BLaER1 (cell line): ENCODE measurements at regions not wholly inside any gene's neighbourhood (a gene's known extent, or its start where the extent isn't known, plus 50 kb on each side); places are given as distances from the start of the nearest gene placed in this dataset.
A peak's percentile ranks its signal among the peaks of the same experiment; 100 is the strongest.
"Not testable (repeated sequence)": the region's sequence is repeated elsewhere in the genome, so short reads cannot be mapped to it uniquely, and the experiment has no call there.

Experiments used
- H3K27ac ChIP-seq: shearing (Covaris generic); formaldehyde crosslinking; 2 replicates; pipeline ENCODE4 v1.8.1; 2022
- H3K27me3 ChIP-seq: shearing (Covaris generic); formaldehyde crosslinking; 2 replicates; pipeline ENCODE4 v1.8.1; 2022
- H3K36me3 ChIP-seq: shearing (Covaris generic); formaldehyde crosslinking; 2 replicates; pipeline ENCODE4 v1.8.1; 2022
- H3K4me1 ChIP-seq: shearing (Covaris generic); formaldehyde crosslinking; 2 replicates; pipeline ENCODE4 v1.8.1; 2022
- H3K4me2 ChIP-seq: shearing (Covaris generic); formaldehyde crosslinking; 2 replicates; pipeline ENCODE4 v1.8.1; 2022
- H3K4me3 ChIP-seq: shearing (Covaris generic); formaldehyde crosslinking; 2 replicates; pipeline ENCODE4 v1.8.1; 2022
- H3K9ac ChIP-seq: shearing (Covaris generic); formaldehyde crosslinking; 2 replicates; pipeline ENCODE4 v1.8.1; 2022
- H3K9me3 ChIP-seq: shearing (Covaris generic); formaldehyde crosslinking; 2 replicates; pipeline ENCODE4 v1.8.1; 2022
- H4K20me1 ChIP-seq: shearing (Covaris generic); formaldehyde crosslinking; 2 replicates; pipeline ENCODE4 v1.8.1; 2022
- Cebpa-rat ChIP-seq: shearing (Covaris generic); IDR thresholded peaks from 2 replicates; pipeline ENCODE4 v1.8.1; 2022

DNA sequence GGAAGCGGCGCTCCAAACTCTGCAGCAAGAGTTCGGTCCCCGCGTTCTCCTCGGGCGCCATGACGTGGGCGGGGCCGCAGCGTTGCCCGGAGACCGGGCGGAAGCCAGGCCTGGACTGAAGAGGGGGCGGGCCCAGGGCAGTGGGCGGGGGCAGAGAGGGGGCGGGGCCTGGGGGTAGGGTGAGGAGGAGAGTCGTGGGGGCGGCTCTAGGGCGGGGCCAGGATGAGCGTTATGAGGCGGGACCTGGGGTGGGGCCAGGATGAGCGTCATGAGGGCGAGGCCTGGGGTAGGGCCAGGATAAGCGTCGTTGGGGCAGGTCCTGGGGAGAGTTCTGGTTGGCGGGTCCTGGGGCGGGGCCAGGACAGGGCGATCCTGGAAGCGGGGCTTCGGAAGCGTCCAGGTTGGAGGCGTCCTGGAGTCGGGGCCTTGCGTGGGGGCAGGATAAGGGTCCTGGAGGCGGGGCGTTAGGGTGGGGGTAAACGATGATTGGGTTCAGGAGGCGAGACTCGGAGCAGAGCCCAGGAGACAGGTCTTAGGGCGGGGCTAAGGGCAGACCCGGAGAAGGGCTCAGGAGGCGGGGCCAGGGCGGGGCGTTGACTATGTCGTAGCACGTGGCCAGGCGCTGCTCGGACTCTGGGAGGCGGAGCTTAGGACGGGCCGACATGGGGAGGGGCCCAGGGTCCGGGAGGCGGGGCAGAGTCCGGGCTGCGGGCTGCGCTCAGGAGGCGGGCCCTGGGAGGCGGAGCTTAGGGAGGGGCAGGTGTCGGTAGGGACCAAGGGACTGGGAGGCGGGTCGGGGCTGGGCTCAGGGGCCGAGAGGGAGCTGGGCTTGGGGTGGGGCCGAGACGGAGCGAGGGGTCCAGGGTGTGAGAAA is 131.1 kb upstream of the ALDH3B2 start:
- Histone ChIP-seq H3K4me2 (peak overlapping the region; percentile 89), H3K4me1 (peaks cover 46% of the 10 kb centered on the region), H3K9ac (peak overlapping the region; percentile 83), H3K4me3 (peak overlapping the region; percentile 80), H3K27ac (peak overlapping the region; percentile 81)
- not testable (repeated sequence) for H3K9me3 ChIP-seq, H4K20me1 ChIP-seq, H3K27me3 ChIP-seq, H3K36me3 ChIP-seq

DNA sequence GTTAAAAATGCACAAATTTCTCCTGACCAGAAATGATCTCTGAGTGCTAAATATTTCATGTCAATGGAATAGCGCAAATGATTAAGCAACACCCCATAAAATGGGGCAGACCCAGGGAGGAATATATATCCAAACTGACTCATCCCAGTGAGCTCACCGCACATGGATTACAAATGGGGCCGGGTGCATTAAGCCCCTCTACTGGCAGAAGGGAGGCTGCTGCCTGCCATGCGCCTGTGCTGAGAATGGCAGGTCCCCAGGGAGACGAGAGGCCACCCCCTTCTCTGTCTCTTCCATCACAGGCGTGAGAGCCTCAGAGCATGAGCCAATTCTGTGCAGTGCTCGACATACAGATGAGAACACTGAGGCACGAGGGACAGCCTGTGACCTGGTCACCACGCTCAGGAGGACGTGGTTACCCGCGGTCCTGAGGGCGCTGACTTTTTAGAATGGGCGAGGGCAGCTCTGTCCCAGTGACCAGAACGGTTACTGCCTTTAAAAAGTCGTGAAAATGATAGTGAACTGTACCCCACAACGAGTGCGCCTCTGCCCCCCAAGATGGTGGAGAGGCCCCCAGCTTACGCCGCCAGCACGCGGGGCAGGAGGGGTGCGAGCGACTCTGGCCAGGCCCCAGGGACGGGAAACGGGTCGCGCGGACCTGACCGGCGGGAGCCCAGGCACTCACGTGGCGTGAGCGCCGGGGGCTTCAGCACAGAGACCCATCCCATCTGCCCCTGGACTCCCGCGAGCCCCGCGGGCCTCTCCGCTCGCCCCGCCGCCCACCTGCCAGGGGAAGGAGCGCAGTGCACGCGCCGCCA is 130.2 kb upstream of the ALDH3B2 start:
- H3K36me3 ChIP-seq, result not testable (repeated sequence)
- Histone ChIP-seq H3K4me1 (peaks cover 52% of the 10 kb centered on the region), H3K4me2 (peak overlapping the region; percentile 89)

DNA sequence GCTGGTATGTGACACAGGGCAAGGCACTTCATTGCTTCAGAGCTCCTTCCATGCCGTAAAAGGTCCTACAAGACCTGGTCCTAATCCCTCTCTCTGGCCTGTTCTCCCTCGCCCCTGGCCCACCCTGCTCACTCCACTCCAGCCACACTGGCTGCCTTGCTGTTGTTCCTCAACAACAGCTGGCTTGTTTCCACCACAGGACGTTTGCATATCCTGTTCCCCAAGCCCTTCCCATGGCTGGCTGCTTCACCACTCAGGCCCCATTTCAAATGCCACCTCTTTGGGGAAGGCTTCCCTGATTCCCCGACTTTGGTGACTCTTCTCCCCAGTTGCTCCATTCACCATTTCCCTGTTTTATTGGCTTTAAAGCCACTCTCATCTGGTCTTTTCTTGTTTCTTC is 129.1 kb upstream of the ALDH3B2 start:
- Histone ChIP-seq H3K4me1 (peaks cover 52% of the 10 kb centered on the region), H3K4me2 (peak overlapping the region; percentile 89)
- H3K27me3 ChIP-seq, H3K9me3 ChIP-seq, H4K20me1 ChIP-seq, H3K9ac ChIP-seq, H3K4me3 ChIP-seq, H3K36me3 ChIP-seq, H3K27ac ChIP-seq: not testable (repeated sequence)

More for the DNA sequence above, 130.2 kb upstream of the ALDH3B2 start:
- Histone ChIP-seq H3K27ac (peak overlapping the region; percentile 81), H3K9ac (peak overlapping the region; percentile 83), H3K4me3 (peak overlapping the region; percentile 80)
- not testable (repeated sequence) for H3K27me3 ChIP-seq, H4K20me1 ChIP-seq, H3K9me3 ChIP-seq

DNA sequence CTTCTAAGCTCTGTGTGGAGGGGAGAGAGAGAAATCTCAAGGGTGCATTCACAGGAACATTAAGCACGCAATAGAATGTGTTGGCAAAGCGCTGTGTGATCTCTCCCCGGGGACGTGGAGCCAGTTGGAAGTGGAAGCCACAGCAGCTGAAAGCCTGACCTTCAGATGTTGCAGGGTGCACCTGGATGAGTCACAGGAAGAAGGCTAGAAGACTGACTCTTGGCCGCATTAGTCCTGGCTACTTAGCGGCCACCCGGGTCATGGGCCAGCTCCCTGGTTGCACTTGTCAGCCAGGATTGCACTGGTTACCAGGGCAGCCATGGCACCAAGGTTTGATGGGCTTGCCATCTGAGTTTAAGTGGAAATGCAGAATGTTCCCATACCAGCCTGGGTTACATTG is 128.6 kb upstream of the ALDH3B2 start:
- Histone ChIP-seq H3K4me1 (peaks cover 52% of the 10 kb centered on the region), H3K4me2 (peak overlapping the region; percentile 89)
- H3K9me3 ChIP-seq, H3K27ac ChIP-seq, H4K20me1 ChIP-seq, H3K4me3 ChIP-seq, H3K9ac ChIP-seq, H3K27me3 ChIP-seq, H3K36me3 ChIP-seq: not testable (repeated sequence)

DNA sequence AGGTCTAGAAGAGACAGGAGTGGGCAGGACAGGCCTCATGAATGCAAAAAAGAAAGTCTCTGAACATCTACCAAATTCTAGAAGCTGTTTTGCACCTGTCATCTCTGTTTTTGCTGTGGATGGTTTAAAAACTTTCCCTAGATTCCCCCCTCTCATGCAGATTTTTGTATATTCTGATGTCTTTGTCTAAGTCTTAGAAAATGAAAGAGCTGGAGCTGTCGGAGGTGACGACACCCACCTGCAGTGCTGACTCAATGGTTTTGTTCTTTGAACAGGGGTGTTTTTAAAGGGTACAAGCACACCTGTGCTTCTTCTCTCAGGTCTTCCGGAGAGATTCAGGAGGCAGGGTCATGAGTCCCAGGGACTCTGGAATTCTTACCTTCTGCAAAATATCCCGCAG is 128.2 kb upstream of the ALDH3B2 start:
- not testable (repeated sequence) for H3K4me3 ChIP-seq, H3K27ac ChIP-seq, H3K9ac ChIP-seq, H4K20me1 ChIP-seq, H3K9me3 ChIP-seq, H3K27me3 ChIP-seq, H3K36me3 ChIP-seq
- H3K4me1 ChIP-seq, result peaks cover 52% of the 10 kb centered on the region
- peak overlapping the region; percentile 89 for H3K4me2 ChIP-seq

DNA sequence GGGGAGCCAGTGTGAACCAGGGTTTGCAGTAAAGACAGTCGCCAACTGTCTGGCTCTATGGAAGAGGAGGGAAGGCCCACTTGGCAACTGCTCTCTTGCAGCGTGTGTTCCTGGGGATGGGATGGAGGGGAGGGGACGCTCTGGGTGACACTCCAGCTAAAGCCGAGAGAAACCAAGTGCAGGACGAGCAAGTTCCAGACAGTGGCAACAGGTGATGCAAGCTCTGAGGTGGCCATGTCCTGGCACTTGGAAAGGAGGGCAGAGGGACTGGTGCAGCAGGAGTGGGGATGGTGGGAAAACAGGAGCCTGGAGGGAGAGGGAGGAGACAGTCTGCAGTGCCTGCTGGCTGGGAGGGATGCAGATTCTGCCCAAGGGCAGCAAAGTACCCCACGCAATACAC is 127.0 kb upstream of the ALDH3B2 start:
- peak overlapping the region; percentile 77 for H3K4me2 ChIP-seq
- peak overlapping the region; percentile 78; the same call in 1 of the 2 replicates for H3K27ac ChIP-seq
- 0 out of 2 replicates have a peak overlapping the region, but pooled peaks have one; percentile 2 for H3K4me3 ChIP-seq
- H4K20me1 ChIP-seq, H3K9ac ChIP-seq, H3K36me3 ChIP-seq, H3K27me3 ChIP-seq, H3K9me3 ChIP-seq: not testable (repeated sequence)
- H3K4me1 ChIP-seq, result peaks cover 50% of the 10 kb centered on the region

DNA sequence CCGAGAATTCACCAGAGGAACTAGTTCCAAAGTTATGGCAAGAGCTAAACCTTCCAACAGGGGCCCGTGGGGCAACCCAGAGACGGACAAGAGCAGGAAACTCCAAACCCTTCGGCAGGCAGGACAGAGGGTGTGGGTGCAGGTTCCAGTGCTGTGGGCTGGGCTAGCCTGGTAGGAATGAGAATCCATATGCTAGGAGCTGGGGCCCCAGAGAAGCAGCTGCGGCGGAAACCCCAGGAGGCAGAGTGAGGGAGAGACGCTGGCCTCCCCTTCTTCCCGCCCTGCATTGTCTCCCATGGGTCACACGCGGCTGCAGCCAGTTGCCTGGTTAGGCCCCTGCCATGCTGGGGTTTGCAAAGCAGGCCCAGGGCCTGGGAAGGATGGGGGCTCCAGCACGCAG is 126.2 kb upstream of the ALDH3B2 start:
- not testable (repeated sequence) for H3K36me3 ChIP-seq, H3K9me3 ChIP-seq, H3K27me3 ChIP-seq, H4K20me1 ChIP-seq, H3K4me3 ChIP-seq
- Histone ChIP-seq H3K27ac (peak overlapping the region; percentile 78), H3K4me1 (peaks cover 48% of the 10 kb centered on the region), H3K4me2 (peak overlapping the region; percentile 77), H3K9ac (peak overlapping the region; percentile 57; the same call in 1 of the 2 replicates)

DNA sequence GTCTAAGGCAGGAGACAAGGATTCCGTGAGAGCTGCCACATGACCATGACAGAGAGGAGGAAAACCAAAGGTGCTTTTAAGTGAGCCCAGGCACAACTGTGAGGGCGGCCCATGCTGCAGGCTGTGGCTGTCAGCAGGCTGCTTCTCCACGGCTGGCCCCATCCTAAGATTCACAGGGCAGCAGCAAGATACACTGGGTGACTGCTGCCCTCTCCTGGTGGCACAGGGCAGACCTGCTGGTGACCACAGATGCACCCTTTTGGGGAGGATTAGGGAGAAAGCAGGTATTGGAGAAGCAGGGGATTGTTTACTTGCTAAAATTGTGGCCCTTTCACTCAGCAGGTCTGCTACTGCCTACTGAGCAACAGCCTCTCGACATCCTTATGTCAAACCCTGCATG is 125.4 kb upstream of the ALDH3B2 start:
- Histone ChIP-seq H3K4me1 (peaks cover 48% of the 10 kb centered on the region), H3K4me2 (0 out of 2 replicates have a peak overlapping the region, but pooled peaks have one; percentile 77)
- H3K27ac ChIP-seq, H3K9ac ChIP-seq, H3K27me3 ChIP-seq, H3K36me3 ChIP-seq, H3K4me3 ChIP-seq, H3K9me3 ChIP-seq, H4K20me1 ChIP-seq: not testable (repeated sequence)

DNA sequence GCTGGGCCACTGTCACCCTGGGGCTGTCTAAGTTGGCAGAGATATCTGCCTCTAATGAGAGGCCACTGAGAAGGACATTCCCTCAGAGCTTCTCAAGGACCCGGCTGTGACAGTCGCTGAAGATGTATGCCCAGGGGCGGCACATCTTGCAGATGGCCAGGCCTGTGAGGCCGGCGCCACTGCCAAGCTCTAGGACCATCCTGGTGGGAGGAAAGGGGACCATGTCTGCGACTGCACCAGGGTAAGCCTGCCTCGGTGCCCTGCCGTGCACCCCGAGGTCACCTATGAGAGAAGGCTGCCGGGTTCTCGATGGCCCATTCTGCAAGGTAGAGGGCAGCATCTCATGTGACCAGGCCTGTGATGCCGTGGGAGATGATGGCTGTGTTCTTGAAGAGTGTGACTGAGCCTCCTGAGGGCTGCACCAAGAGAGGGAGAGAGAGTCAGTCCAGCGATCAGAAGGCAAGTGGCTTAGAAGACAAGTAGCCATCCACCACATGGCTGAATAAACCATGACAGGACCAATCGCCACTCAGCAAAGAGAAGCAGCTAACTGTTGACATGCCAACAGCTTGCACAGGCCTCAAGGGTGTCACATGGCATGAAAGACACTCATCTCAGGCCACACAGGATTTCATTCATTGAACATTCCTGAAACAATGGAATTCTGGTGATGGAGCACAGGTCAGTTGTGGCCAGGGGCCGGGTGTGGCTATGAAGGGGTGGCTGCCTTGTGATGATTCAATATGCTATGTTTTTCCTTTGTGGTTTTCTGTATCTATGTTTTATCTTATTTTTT is 123.5 kb upstream of the ALDH3B2 start:
- not testable (repeated sequence) for H3K9me3 ChIP-seq, H3K4me2 ChIP-seq, H3K9ac ChIP-seq, H3K4me3 ChIP-seq, H4K20me1 ChIP-seq, H3K27ac ChIP-seq, H3K36me3 ChIP-seq, H3K27me3 ChIP-seq
- peaks cover 29% of the 10 kb centered on the region for H3K4me1 ChIP-seq

DNA sequence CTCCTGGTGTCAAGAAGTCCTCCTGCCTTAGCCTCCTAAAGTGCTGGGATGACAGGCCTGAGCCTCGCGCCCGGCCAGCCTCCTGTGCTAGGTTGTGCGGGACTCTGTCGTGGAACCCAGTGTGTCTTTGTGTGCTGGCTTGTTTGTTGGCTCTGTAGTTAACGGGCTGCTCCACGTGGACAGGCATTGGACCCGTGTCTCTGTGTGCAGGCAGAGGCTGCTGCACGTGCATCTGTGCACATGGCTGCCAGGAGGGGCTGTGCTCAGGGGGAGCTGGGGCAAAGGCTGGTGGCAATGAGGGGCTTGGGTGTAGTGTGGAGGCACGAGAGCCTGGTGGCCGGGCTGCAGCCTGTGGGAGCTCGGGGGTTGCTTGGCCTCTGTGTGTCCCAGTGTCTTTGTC is 121.3 kb upstream of the ALDH3B2 start:
- no peaks in the 10 kb centered on the region for H3K9me3 ChIP-seq
- TF ChIP-seq Cebpa-rat, result no peak
- H3K36me3 ChIP-seq, result no peaks in the 10 kb centered on the region
- H3K4me1 ChIP-seq, result peaks cover 12% of the 10 kb centered on the region
- H3K27ac ChIP-seq, result no peak overlapping the region
- H3K4me2 ChIP-seq, result no peak overlapping the region
- no peaks in the 10 kb centered on the region for H4K20me1 ChIP-seq
- no peaks in the 10 kb centered on the region for H3K27me3 ChIP-seq
- no peak overlapping the region for H3K9ac ChIP-seq
- H3K4me3 ChIP-seq, result no peak overlapping the region

DNA sequence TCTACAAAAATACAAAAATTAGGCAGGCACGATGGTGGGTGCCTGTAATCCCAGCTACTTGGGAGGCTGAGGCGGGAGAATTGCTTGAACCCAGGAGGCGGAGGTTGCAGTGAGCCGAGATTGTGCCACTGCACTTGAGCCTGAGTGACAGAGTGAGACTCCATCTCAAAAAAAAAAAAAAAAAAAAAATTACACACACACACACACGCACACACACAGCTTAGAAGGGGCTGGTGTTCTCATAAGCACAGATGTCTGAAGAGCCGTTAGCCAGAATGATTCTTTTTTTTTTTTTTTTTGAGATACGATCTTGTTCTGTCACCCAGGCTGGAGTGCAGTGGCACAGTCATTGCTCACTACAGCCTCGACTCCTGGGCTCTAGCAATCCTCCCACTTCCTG is 119.3 kb upstream of the ALDH3B2 start:
- H3K4me1 ChIP-seq, H3K36me3 ChIP-seq, H3K27ac ChIP-seq, H3K9me3 ChIP-seq, H3K4me2 ChIP-seq, H3K9ac ChIP-seq, H3K4me3 ChIP-seq, H3K27me3 ChIP-seq, H4K20me1 ChIP-seq: not testable (repeated sequence)

DNA sequence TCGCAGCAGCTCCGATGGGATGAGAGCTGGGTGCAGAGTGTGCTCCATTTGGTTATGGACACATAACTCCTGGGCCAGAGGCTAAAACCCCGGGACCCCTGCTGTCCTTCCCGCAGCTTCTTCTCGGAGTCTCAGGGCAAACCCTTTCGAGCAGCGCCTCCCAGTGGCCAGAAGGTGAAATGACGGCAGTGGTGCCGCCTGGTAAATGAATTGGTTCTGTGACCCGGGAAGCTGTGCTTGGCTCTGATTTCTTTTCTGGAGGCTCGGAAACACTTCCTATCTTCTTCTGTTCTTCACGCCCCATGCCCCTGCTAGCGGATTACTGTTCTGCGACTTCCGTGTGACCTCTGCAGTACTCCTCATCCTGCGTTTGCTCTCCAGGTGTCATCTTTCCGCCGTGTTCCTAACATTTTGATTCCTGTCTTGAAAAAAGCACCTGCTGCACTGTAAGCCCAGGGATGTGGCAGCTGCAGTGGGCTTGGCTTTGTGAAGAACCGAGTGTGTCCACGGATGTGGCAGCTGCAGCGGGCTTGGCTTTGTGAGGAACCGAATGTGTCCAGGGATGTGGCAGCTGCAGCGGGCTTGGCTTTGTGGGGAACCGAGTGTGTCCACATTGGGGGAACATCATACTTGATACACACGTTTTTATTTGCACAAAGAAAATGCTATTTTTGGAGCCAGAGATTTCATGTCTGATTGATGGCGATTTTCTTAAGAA is 118.0 kb upstream of the ALDH3B2 start:
- not testable (repeated sequence) for H3K4me1 ChIP-seq, H3K9me3 ChIP-seq, H3K27ac ChIP-seq, H4K20me1 ChIP-seq, H3K4me3 ChIP-seq, H3K9ac ChIP-seq, H3K27me3 ChIP-seq, H3K4me2 ChIP-seq, H3K36me3 ChIP-seq

DNA sequence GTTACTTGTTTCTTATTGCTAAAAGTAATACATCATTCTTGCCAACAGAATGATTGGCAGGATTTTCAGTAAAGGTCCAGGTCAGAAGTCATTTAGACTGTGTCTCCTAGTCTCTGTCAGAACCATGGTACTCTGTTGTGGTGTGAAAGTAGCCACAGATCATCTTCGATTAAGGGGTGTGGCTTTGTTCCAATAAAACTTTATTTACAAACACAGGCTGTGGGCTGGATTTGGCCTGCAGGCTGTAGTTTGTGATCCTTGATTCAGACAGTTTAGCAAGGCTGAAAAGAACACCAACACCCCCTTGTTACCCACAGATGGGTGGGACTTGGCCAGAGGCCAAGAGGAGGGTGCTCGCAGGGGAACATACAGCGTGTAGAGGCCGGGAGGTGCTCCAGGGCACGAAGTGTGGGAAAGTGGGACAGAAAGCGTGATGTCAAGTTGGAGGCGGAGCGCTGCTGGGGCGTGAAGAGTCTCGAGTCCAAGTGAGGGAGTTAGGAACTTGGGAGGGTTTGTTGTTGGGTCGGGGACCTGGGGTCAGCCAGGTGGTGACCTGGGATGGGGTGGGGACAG is 117.3 kb upstream of the ALDH3B2 start:
- not testable (repeated sequence) for H3K4me1 ChIP-seq, H3K27me3 ChIP-seq, H3K27ac ChIP-seq, H4K20me1 ChIP-seq, H3K9ac ChIP-seq, H3K4me3 ChIP-seq, H3K9me3 ChIP-seq, H3K36me3 ChIP-seq
- peak overlapping the region; percentile 11; the same call in 1 of the 2 replicates for H3K4me2 ChIP-seq
